ENCODE measurements at regions not wholly inside any gene's neighbourhood (a gene's known extent, or its start where the extent isn't known, plus 50 kb on each side); places are given as distances from the start of the nearest gene placed in this dataset.

DNA sequence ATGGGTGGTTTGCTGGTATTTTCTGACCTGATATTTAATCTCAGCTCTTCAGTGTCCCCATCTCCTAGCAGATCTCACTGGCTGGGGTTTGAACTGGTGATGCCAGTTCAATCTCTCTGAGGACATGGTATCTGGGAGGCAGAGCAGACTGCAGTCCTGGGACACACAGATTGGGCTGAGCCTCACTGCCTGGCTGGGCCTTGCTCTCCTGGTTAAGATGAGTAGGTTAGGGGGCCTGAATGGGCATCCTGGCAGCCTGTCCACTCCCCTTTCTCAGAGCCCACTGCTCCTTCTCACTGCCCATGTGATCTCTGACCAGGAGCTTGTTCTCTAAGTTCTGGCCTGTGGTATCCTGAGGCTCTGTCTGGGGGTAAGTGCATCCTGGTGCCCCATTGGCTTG lies 363.4 kb downstream of the GLRX3 start:
- TF ChIP-seq, protein P1, sequence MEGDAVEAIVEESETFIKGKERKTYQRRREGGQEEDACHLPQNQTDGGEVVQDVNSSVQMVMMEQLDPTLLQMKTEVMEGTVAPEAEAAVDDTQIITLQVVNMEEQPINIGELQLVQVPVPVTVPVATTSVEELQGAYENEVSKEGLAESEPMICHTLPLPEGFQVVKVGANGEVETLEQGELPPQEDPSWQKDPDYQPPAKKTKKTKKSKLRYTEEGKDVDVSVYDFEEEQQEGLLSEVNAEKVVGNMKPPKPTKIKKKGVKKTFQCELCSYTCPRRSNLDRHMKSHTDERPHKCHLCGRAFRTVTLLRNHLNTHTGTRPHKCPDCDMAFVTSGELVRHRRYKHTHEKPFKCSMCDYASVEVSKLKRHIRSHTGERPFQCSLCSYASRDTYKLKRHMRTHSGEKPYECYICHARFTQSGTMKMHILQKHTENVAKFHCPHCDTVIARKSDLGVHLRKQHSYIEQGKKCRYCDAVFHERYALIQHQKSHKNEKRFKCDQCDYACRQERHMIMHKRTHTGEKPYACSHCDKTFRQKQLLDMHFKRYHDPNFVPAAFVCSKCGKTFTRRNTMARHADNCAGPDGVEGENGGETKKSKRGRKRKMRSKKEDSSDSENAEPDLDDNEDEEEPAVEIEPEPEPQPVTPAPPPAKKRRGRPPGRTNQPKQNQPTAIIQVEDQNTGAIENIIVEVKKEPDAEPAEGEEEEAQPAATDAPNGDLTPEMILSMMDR (IDR thresholded peaks at IDR 0.05), result no peak
- TF ChIP-seq POLR2A (IDR thresholded peaks at IDR 0.05), result no peak

All from Peyer's patch (tissue), 4 donors.